ENCODE measurements at regions not wholly inside any gene's neighbourhood (a gene's known extent, or its start where the extent isn't known, plus 50 kb on each side); places are given as distances from the start of the nearest gene placed in this dataset.
"Not testable (repeated sequence)": the region's sequence is repeated elsewhere in the genome, so short reads cannot be mapped to it uniquely, and the experiment has no call there.

DNA sequence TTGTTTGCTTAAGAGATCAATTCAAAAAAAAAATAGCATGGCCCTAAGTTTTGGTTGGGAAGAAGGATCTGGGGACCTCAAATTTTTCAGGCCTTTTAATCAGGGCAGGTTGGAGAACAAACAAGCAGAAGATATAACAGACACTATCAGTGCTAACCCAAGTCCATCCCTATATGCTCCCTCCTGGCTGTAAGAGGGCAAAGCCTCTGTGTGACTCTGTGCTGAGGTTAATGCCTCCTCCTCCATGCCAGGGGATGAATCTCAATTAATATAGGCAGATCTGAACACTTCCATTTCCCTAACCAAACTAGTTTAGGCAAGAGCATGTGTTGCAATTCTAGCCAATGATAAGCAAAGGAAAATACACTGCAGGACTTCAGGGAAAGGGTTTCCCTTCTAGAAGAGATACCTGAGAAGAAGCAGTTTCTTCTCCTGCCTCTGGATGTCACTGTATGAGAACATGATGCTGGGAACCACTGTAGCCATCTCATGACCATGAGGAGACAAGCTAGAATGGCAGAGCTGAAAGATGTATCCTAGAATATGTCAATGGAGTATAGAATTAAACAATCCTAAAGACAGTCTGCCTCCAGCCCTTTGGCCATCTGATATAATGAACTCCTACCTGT lies 76.0 kb downstream of the CHD9NB start:
- peak; percentile 10 for DNase-seq

DNA sequence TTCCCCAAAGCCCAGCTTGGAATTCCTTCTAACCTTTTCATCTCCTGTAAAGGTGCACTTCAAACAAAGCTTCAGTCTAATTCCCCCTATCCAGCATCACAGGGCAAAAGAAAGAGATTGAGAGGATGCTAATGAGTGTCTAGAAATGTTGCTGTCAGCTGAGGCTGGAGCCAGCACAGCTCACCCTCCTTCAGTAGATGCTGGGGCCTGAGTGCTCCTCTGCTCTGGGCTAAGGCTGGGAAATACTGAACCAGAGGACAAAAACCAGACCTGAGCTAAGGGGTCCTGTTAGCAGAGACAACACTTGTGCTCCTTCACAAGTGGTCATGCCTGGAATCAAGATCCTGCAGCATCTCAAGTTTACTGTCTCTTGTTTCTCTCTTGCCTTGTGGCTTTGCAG lies 85.0 kb downstream of the CHD9NB start:
- DNase-seq = no peak

DNA sequence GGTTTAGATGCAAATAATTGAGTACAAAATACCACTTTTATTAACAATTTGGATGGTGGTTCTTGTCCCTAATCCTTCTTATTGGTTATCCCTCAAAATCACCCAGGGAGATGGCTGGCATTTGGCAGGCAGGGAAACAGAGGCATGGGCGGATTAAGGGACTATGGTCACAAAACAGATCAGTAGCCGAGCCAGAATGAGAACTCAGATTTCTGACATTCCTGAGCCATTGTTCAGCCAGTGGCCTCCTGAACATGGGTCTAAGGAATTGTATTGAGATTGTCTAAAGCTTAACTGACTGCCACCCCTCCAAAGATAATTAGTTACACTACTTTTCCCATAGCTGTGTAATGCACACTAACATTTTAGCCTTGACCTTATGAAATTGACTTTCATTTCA lies 88.4 kb downstream of the CHD9NB start:
- DNase-seq = no peak

DNA sequence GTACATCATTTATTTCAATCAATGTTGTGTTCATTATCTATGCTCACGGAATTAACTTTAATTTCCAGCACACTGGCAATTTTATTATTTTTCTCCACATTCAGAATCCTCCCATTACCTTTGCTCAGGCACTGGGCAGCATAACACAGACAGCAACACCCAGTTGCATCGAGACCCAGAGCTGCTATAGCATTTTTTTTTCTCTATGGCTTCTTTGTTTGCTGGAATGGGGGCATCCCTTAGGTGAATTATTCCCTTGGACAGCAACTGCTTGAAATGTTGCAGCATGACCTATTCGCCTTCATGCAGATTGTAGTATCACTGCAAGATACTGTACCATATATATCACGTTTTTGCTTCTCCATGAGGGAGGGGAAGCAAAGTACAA lies 88.8 kb downstream of the CHD9NB start:
- DNase-seq = no peak

DNA sequence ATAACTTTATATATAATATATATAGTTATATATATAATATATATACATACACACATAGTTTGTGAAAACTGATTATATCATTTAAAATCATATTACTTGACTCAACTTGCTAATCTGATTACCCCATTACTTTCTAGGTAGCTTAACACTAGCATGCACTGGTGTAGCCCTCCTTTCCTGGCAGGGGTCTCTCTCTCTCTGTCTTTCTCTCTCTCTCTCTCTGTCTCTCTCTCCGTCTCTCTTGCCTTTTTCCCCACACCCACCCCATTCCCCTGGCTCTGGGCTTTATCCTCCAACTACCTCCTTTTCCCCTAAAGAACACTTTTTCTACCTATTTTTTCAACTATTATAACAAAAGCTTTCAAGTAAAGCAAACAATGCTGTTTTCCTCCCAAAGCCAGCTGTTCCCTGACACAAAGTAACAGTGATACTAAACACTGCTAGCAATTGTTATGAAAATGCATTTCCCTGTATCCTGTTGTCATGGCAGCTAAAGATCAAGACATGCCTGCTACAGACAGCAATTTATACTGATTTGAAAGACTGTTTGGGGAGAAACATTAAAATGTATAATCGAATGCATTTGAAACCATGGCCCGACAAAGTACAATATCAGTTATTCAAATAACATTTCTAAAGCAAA lies 89.4 kb downstream of the CHD9NB start:
- no peak for DNase-seq

DNA sequence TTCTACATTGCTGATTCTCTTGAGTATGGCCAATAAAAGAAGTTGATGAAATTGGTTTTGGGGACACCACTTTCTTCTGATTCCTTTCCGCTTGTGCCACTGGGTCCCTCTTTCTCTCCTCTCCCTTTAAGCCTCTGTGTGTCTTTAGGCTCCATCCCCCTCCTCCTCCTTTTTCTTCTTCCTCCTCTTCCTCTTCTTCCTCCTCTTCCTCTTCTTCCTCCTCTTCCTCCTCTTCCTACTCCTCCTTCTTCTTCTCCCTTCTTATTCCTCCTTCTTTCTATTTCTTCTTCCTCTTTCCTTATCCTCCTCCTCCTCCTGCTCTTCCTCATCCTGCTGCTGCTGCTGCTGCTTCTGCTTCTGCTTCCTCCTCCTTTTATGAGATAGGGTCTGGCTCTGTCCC lies 93.7 kb downstream of the CHD9NB start:
- no peak for DNase-seq

DNA sequence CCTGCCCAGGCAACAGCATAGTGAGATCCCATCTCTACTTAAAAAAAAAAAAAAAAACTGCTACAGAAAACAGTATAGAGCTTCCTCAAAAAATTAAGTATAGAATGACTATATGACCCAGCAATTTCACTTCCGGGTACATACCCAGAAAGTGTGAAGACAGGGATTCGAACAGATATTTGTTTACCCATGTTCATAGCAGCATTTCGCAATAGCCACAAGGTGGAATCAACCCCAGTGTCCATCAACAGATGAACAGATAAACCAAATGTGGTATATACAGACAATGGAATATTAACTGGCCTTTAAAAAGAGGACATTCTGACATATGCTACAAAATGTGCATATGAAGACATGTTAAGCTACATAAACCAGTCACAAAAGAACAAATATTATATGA lies 95.5 kb downstream of the CHD9NB start:
- no peak for DNase-seq

DNA sequence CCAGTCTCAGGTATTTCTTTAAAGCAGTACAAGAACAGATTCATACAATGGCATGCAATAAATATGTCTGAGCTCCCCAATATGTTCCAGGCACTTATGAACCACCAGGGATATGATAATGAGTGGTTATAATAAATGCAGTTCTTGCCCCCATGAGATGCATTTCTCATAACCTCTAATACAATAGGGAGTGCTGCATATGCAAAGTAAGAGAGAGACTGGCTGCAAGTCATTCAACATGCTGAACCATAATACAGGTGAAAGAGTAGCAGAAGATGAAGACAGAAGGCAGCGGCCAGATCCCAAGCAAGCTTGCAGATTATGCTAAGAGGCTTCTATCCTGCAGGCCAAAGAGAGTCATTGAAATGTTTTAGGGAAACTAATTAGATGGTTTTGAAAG lies 96.7 kb downstream of the CHD9NB start:
- DNase-seq = no peak

DNA sequence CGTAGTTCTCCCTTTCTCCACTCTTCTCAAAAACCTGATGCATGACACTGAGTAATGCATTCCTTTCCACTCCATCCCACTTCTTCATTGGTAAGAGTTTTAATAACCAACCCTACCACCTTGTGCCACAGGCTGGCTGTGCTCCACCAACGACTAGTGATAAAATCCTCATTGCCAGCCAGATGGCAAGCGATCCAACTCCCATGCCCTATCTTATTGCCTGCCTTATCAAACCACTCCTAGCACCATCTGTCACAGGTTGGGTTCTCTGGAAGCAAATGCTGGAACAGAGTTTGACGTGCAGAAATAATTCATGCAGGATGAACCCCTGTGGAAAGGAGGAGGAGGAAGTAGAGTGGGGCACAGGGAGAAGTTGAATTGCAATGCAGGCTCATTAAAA lies 99.5 kb downstream of the CHD9NB start:
- no peak for DNase-seq

DNA sequence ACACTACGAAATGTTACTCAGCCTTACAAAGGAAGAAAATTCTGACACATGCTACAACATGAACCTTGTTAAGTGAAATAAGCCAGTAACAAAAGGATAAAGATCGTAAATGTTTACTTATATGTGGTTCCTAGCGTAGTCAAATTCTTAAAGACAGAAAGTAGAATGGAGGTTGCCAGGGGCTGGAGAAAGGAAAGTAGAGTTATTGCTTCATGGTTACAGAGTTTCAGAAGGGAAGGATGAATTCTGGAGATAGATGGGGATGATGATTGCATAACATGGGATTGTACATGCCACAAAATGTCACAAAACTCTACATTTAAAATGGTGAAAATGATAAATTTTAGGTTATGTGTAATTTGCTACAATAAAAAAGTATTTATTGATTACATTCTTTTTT lies 103.8 kb downstream of the CHD9NB start:
- no peak for DNase-seq

DNA sequence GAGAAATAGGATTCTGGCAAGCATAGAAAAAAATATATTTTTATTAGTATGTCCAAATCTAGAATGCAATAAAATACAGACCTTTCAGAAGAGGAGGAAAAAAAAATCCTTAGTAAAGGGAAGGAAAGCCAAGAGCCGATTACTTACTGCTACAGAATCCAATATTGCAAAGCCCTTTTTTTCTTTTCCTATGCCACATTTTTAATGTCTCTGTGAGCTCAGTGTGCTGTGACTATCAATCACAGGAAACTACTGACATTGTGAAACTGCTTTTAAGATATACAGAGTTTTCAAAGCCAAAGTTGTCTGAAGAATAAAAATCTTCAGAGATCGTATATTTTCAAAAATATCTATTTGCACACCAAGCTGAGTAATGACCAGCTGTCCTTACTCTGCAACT lies 120.4 kb downstream of the CHD9NB start:
- no peak for DNase-seq

DNA sequence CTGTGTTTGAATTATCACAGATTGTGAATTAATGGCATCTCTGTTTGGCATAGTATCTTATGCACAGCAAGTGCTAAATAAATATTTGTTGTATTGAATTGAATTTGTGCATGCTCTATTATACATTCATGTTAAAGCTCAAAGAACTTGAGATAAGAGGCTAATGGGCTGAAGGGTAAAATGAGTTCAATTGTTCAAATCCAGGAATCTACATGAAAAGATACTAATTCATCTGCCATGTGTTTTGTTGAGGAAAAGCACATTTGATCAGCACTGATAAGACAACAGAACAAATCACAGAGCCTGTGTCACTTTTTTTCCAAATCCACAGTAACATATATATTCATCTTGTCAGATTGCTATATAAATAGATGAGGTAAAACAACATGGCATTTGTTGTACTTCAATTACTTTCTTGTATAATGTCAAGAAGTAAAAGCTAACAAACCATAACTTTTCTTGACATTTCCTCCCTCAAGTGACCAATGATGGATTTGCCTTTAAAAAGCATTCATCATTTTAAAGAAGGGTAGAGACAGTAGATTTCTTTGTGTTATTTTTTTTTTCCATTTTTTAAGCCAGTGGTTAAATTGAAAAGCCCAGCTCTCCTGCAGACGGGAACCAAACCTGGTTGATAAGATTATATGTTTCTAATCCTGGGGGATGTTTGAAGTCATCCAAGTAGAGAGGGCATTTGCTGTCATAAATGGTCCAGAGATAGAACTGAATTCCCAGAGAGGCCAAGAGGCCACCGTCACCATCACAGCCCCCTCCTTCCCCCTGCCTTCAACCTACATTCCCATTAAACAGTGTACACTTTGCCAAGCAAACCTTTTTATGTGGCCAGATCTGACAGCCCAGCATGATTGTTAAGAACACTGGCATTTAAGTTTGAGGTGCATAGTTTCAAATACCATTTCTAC lies 123.0 kb downstream of the CHD9NB start:
- no peak for DNase-seq

DNA sequence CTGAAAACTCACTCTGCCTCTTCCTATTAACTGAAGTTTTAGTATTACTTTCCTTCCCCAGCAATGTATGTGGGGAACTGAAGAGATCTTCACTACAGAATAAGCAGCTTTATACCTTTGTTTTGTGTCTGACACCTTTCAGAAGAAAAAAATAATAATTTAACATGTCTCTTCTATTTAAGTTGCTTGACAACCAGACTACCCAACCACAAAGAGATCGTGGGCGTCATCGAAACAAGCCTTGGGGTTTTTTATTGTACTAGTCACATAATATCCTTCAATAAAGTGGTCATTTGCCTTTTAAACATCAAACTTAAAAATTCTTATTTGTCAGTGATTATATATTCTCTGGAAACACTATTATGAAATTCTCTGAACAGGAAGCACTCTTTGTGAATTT lies 123.7 kb downstream of the CHD9NB start:
- no peak for DNase-seq

DNA sequence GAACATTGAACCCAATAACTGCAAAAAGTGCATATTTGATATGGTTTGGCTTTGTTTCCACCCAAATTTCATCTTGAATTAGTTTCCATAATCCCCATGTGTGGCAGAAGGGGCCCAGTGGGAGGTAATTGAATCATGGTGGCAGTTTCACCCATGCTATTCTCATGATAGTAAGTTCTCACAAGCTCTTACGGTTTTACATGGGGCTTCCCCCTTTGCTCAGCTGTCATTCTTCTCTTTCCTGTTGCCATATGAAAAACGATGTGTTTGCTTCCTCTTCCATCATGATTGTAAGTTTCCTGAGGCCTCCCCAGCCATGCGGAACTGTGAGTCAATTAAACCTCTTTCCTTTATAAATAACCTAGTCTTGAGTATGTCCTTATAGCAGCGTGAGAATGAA lies 127.6 kb downstream of the CHD9NB start:
- no peak for DNase-seq

DNA sequence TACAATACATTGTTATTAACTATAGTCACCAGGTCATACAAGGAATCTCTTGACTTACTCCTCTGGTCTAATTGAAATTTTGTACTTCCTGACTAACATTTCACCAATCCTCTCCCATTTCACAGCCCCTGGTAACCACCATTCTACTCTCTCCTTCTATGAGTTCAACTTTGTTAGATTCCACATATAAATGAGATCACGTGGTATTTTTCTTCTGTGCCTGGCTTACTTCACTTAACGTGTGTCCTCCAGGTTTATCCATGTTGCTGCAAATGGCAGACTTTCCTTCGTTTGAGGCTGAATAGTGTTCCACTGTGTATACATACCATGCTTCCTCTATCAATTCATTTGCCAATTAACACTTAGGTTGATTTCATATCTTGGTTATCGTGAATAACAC lies 128.5 kb downstream of the CHD9NB start:
- DNase-seq = no peak

DNA sequence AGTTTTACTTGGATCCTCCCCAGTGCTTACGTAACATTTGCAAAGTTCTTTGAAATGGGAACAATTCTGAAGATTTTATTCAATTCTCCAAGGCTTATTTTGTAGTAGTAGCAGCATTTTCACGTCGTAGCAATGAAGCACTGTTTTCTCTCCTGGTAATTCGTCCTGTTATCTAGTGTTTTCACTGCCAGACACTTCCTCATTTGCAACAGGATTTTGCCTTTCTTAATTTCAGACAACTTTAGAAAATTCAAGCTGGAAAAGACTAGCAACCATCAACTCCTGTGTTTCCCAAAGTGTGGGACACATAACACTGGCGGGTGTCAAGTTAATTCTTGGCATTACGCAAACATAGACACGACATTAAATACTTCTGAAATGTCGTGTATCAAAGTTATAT lies 131.6 kb downstream of the CHD9NB start:
- no peak for DNase-seq

DNA sequence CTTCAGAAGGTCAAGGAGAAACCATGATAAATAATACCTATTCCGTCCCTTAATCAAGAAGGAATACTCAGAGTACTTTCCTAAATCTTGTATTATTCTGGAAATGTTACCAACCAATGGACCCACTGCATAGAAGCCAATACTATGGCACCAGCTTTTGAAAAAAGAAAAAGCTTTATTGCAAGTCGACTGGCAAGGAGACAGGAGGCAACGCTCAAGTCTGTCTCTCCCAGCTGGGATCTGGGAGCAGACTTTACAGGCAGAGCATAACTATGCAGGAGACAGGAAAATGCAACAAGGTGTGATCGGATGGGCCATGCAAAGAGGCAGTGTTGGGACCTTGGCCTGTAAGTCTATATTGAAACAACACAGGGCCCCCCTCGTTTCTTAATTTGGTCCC lies 132.4 kb downstream of the CHD9NB start:
- DNase-seq = no peak

DNA sequence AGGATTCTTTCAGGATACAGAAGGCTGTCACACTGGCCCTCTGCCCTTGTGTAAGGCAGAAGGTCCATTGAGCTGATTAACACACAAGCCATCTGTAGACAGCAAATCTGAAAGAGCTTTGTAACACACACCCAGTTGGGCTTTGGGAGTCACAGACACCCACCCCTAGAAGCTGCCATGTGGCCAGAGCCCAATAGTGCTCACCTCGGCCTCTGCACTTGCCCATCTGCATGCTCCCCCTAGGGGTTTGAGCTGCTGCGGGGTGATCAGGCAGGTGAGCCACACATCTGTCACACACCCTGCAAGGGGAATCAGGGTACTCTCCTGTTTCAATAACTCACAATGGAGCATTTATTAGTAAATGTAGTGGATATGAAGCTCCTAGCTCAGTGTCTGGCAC lies 138.3 kb downstream of the CHD9NB start:
- no peak for DNase-seq

DNA sequence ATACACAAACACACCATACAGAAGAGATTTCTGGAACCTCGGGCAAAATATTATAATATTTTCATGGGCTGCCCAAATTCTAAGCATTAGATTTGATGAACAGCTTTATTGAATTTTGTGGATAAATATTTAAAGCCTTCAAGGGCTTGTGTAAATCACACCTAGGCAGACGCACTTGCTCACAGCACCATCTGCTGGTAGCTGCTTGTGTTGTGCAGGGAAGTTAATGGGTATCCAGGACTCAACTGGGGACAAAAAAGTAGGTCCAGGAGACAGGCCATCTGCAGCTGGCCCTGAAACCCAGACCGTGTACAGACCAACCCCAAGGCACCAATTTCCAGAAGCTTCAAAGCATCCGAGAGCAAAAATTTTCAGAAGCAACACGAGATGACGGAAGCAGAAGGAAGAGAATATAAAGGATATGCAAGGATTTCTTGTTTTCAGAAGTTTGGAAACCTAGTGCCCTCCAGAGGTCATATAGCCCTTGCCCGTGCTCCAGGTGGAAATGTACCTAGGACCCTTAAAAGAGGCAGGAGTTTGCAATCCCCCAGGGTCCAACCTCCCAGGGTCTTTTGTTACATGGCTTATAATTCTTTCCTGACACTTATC lies 140.0 kb downstream of the CHD9NB start:
- DNase-seq = peak; percentile 76

DNA sequence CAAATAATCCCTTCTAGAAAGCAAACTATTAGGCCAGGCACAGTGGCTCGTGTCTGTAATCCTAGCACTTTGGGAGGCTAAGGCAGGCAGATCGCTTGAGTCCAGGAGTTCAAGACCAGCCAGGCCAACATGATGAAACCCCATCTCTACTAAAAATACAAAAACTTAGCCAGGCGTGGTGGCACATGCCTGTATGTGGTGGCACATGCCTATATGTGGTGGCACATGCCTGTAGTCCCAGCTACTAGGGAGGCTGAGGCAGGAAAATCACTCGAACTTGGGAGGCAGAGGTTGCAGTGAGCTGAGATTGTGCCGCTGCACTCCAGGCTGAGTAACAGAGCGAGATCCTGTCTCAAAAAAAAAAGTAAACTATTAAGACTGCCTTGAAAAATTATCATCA lies 144.6 kb downstream of the CHD9NB start:
- not testable (repeated sequence) for DNase-seq

DNA sequence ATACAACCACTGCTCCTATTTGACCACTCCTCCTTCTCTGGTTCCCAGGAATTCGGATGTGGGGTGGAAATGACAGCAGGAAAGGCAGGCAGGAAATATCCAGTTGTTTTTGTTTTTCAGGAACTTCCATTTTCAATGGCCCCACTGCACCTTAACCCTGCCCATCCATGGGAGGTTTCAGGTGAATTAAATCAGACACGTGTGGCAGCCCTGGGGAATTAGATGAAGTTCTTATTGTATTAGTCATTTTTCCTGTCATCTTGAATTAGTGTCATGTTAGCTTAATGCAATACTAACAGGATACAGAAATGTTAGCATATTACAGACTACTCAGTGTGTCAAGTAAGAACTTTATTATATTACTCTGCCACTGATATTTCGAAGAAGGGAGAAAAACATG lies 146.4 kb downstream of the CHD9NB start:
- DNase-seq = no peak

DNA sequence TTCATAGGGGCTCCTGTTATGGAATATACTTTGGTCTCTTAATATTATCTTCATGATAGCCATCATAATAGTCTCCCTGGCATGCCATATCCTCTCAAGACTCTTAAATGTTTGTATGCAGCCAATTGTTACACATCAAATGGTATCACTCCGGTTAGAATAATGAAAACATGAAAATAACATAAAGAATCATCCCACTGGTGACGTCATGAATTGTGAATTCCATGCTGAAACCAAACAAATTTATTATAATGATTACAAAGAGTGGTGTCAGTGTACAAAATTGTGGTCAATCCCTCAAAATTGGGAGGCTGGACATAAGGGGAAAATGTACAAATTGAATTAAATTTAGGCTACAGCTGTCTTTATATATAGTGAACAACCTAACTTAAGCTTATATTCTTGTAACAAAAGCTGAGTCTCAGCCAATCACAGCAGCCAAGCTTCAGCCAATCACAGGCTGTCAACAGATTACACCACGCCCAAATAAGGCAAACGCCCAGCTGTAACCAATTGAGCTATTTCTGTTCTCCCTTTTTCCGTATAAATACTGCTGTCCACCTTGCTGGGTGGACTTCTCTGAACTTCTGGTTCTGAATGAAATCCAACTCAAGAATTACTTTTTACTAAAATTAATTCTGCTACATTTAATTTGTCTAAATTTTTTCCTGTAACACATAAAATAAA lies 156.1 kb downstream of the CHD9NB start:
- DNase-seq = no peak

DNA sequence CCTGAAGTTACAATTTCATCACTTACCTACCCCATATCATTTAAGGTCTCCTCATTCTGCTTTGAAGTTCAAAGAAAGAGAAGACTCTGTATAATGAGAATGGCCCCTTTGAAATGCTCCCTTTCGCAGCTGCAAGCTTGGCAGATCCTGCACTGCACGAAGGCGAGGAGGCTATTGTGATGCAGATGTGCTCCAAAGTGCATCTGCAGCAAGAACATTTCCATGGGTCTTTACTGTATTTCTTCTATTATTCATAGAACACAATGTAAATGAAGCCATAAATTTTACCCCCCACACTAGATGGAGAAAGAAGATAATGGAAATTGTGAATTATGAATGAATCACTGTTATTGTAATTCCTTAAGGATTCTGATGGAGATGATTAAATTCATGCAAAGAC lies 178.7 kb downstream of the CHD9NB start:
- no peak for DNase-seq
